SU-DHL-6 (cell line): ENCODE measurements at regions not wholly inside any gene's neighbourhood (a gene's known extent, or its start where the extent isn't known, plus 50 kb on each side); places are given as distances from the start of the nearest gene placed in this dataset.
"Not testable (repeated sequence)": the region's sequence is repeated elsewhere in the genome, so short reads cannot be mapped to it uniquely, and the experiment has no call there.

Source experiments
- H2AFZ ChIP-seq: fragments of 200-600 bp; sonication (generic); 2 replicates; pipeline ENCODE4 v1.6.1; 2014; ENCODE audit warnings: low read depth, mild to moderate bottlenecking, moderate library complexity, mixed read lengths, antibody characterized with exemption, low read length; ENCODE audit not compliant: severe bottlenecking
- H3F3A ChIP-seq: fragments of 200-600 bp; shearing (Covaris generic); 2 replicates; pipeline ENCODE4 v1.6.0; 2016; ENCODE audit warnings: antibody characterized with exemption, mild to moderate bottlenecking; ENCODE audit not compliant: insufficient read depth
- H3K27ac ChIP-seq: fragments of 200-600 bp; sonication (generic); 2 replicates; pipeline ENCODE4 v1.5.1; 2016; ENCODE audit warnings: low read depth, mild to moderate bottlenecking, low read length, moderate library complexity, mixed read lengths
- H3K27me3 ChIP-seq: fragments of 200-600 bp; sonication (generic), shearing (Covaris generic); 2 replicates; pipeline ENCODE4 v1.6.0; 2014; ENCODE audit warnings: mild to moderate bottlenecking, low read length
- H3K36me3 ChIP-seq: fragments of 200-600 bp; sonication (generic); 2 replicates; pipeline ENCODE4 v1.6.1; 2014; ENCODE audit warnings: mild to moderate bottlenecking, low read length, mixed read lengths
- H3K4me2 ChIP-seq: fragments of 300-600, 200-600 bp; shearing (Covaris generic), sonication (generic); 2 replicates; pipeline ENCODE4 v1.6.0; 2014; ENCODE audit warnings: low read length, low read depth, mild to moderate bottlenecking; ENCODE audit not compliant: poor library complexity, severe bottlenecking
- H3K4me3 ChIP-seq: fragments of 200-600 bp; sonication (generic); 2 replicates; pipeline ENCODE4 v1.5.1; 2014; ENCODE audit warnings: antibody characterized with exemption, low read length, mild to moderate bottlenecking, mixed read lengths; ENCODE audit not compliant: insufficient read depth, poor library complexity, severe bottlenecking
- H3K79me2 ChIP-seq: fragments of 200-600 bp; sonication (generic); 2 replicates; pipeline ENCODE4 v1.6.1; 2014; ENCODE audit warnings: mild to moderate bottlenecking, low read length, moderate library complexity; ENCODE audit not compliant: insufficient read depth
- H3K9ac ChIP-seq: fragments of 200-600 bp; sonication (generic); 2 replicates; pipeline ENCODE4 v1.7.0; 2014; ENCODE audit warnings: mild to moderate bottlenecking, low read length
- H3K9me2 ChIP-seq: fragments of 200-600 bp; sonication (generic); replicated peaks from 2 replicates; pipeline ENCODE4 v1.6.1; 2014; ENCODE audit warnings: low read length; ENCODE audit not compliant: insufficient read depth
- H3K9me3 ChIP-seq: fragments of 200-600 bp; sonication (generic); 2 replicates; pipeline ENCODE4 v1.6.1; 2014; ENCODE audit warnings: low read length, mixed read lengths; ENCODE audit not compliant: insufficient read depth
- H4K20me1 ChIP-seq: fragments of 200-600 bp; sonication (generic); 2 replicates; pipeline ENCODE4 v1.6.1; 2014; ENCODE audit warnings: low read depth, mild to moderate bottlenecking, antibody characterized with exemption, low read length, moderate library complexity, mixed read lengths
- CTCF ChIP-seq: fragments of 200-600 bp; sonication (generic); IDR thresholded peaks from one replicate; pipeline ENCODE4 v1.5.1; 2017; ENCODE audit warnings: antibody characterized with exemption, mild to moderate bottlenecking, low read length, moderate library complexity; ENCODE audit not compliant: insufficient read depth, poor library complexity, severe bottlenecking
- EZH2phosphoT487 ChIP-seq: fragments of 200-600 bp; sonication (generic), shearing (Covaris generic); conservative IDR thresholded peaks from 2 replicates; pipeline ENCODE4 v1.6.1; 2018; ENCODE audit warnings: mild to moderate bottlenecking, antibody characterized with exemption, low read length, moderate library complexity, mixed read lengths

DNA sequence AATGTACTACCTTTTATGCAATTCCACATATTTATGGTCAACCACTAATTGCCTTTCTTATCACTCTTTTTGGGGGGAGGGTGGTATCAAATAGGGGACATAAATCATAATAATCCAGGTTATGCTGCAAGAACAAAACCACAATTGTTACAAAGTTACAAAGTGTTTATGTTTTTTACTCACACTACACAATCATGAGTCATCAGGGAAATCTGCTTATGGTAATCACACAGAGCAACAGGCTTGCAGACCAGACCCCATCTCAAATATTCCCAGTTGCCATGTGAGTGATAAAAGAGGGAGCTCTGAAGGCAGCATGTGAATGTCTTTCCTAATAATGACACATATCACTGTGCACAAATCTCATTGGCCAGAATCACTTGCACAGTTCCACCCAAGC, 304.7 kb upstream of the TMEFF2 start:
- no peaks in the 10 kb centered on the region for H3K9me2 ChIP-seq
- no peak for TF ChIP-seq EZH2phosphoT487
- TF ChIP-seq CTCF, result no peak
- H3K27ac ChIP-seq, result no peak overlapping the region

DNA sequence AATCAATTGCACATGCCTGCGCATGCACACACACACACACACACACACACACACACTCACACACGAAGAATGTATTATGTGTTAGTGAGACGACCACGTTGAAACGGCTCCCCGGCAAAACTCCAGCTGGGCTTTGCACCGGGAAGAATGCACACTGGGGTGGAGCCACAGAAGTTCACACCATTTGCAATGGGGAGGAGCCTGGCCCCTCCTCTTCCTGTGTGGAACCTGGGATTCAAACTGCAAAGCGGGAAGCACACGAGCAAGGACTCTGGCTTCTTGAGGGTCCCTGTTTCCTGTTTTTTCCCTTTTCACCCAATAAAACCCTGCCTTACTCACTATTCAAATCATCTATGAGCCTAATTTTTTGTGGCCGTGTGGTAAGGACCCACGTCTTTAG, 304.0 kb upstream of the TMEFF2 start:
- Histone ChIP-seq H3F3A (no peaks in the 10 kb centered on the region), H2AFZ (no peak overlapping the region)
- no peak for TF ChIP-seq CTCF
- no peak for TF ChIP-seq EZH2phosphoT487

More for the DNA sequence above, 304.7 kb upstream of the TMEFF2 start:
- no peaks in the 10 kb centered on the region for H3F3A ChIP-seq
- no peak overlapping the region for H3K4me3 ChIP-seq
- no peaks in the 10 kb centered on the region for H3K36me3 ChIP-seq
- H4K20me1 ChIP-seq, result no peaks in the 10 kb centered on the region
- H3K9ac ChIP-seq, result no peak overlapping the region
- no peaks in the 10 kb centered on the region for H3K79me2 ChIP-seq
- no peak overlapping the region for H3K4me2 ChIP-seq
- no peaks in the 10 kb centered on the region for H3K27me3 ChIP-seq
- H3K9me3 ChIP-seq, result no peaks in the 10 kb centered on the region
- H2AFZ ChIP-seq, result no peak overlapping the region

GRCh38 chr2:192488158-192488557, 293.4 kb upstream of the TMEFF2 start:
- H3K9ac ChIP-seq, H3K79me2 ChIP-seq, H3K4me3 ChIP-seq: not testable (repeated sequence)

More for the DNA sequence above, 304.0 kb upstream of the TMEFF2 start:
- Histone ChIP-seq H3K4me3 (no peak overlapping the region), H3K9ac (no peak overlapping the region), H3K79me2 (no peaks in the 10 kb centered on the region), H3K27ac (no peak overlapping the region), H4K20me1 (no peaks in the 10 kb centered on the region), H3K36me3 (no peaks in the 10 kb centered on the region), H3K9me3 (no peaks in the 10 kb centered on the region), H3K27me3 (no peaks in the 10 kb centered on the region), H3K9me2 (no peaks in the 10 kb centered on the region), H3K4me2 (no peak overlapping the region)

GRCh38 chr2:192487636-192488035, 292.9 kb upstream of the TMEFF2 start:
- Histone ChIP-seq H2AFZ (no peak overlapping the region), H3K9me2 (no peaks in the 10 kb centered on the region), H3K36me3 (no peaks in the 10 kb centered on the region), H4K20me1 (no peaks in the 10 kb centered on the region), H3K4me2 (no peak overlapping the region), H3F3A (no peaks in the 10 kb centered on the region), H3K9ac (no peak overlapping the region), H3K9me3 (no peaks in the 10 kb centered on the region), H3K27me3 (no peaks in the 10 kb centered on the region), H3K27ac (no peak overlapping the region), H3K4me3 (no peak overlapping the region), H3K79me2 (no peaks in the 10 kb centered on the region)
- TF ChIP-seq CTCF (no peak), EZH2phosphoT487 (no peak)

More at GRCh38 chr2:192488158-192488557, 293.4 kb upstream of the TMEFF2 start:
- H2AFZ ChIP-seq, H3K36me3 ChIP-seq, H3K27ac ChIP-seq, H3F3A ChIP-seq, H3K4me2 ChIP-seq, H3K9me3 ChIP-seq, H4K20me1 ChIP-seq, H3K27me3 ChIP-seq, H3K9me2 ChIP-seq: not testable (repeated sequence)
